ENCODE measurements at regions not wholly inside any gene's neighbourhood (a gene's known extent, or its start where the extent isn't known, plus 50 kb on each side); places are given as distances from the start of the nearest gene placed in this dataset.

- H3K9me3 Mint-ChIP-seq: peaks cover 3% of the 10 kb centered on the region
Measured at GRCh38 chr9:69955536-69956355, 87.9 kb upstream of the MAMDC2 start.

DNA sequence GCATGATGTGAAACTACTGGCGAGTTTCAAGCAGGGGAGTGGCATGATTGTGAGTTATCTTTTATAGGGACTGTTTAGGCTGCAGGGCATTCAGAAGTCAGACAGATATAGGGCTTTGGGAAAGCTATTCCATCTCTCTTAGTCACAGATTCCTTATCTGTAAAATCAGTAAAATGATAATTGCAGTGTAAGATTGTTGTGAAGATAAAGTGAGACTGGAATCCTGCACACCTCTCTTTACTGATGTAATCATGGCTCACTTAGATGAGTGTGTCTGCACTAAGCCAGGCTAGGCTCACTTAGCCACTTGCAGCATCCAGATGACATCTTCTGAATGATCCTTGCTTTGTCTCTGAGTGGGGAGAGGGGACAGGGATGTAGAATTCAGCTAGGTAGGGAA, 81.8 kb upstream of the MAMDC2 start:
- Mint-ChIP-seq H3K4me1 (ENCODE audit: low read depth) (no peaks in the 10 kb centered on the region), H3K36me3 (ENCODE audit: low read depth) (no peaks in the 10 kb centered on the region), H3K9me3 (no peaks in the 10 kb centered on the region), H3K4me3 (no peak overlapping the region), H3K27me3 (peaks cover 34% of the 10 kb centered on the region), H3K27ac (no peak overlapping the region)
- no peak for DNase-seq

More at GRCh38 chr9:69955536-69956355, 87.9 kb upstream of the MAMDC2 start:
- peaks cover 38% of the 10 kb centered on the region for H3K27me3 Mint-ChIP-seq
- H3K4me3 Mint-ChIP-seq: no peak overlapping the region
- no peak overlapping the region for H3K27ac Mint-ChIP-seq
- DNase-seq: no peak
- H3K4me1 Mint-ChIP-seq (ENCODE audit: low read depth): no peaks in the 10 kb centered on the region
- H3K36me3 Mint-ChIP-seq (ENCODE audit: low read depth): no peaks in the 10 kb centered on the region

DNA sequence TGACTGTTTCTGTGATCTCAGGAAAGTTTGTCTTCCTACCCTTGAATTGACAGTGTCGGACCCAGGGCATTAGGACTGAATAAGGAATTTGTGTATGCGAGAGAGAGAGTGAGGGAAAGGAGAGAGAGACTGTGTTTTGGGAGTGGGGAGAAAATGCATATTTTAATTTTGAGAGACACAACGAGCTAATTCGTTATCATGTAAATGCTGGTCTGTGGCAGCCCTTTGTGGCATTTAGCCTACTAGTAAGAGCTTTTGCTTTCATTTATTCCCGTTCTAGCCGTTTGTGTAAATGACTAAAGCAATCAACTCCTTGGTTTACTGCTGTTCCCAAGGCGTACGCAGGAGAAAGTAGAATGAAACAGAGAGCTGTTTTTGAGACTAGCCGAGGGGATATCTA, 79.8 kb upstream of the MAMDC2 start:
- H3K4me1 Mint-ChIP-seq (ENCODE audit: low read depth): no peaks in the 10 kb centered on the region
- H3K36me3 Mint-ChIP-seq (ENCODE audit: low read depth): no peaks in the 10 kb centered on the region
- no peak for DNase-seq
- peaks cover 30% of the 10 kb centered on the region for H3K27me3 Mint-ChIP-seq
- no peak overlapping the region for H3K27ac Mint-ChIP-seq
- no peaks in the 10 kb centered on the region for H3K9me3 Mint-ChIP-seq
- H3K4me3 Mint-ChIP-seq: no peak overlapping the region

DNA sequence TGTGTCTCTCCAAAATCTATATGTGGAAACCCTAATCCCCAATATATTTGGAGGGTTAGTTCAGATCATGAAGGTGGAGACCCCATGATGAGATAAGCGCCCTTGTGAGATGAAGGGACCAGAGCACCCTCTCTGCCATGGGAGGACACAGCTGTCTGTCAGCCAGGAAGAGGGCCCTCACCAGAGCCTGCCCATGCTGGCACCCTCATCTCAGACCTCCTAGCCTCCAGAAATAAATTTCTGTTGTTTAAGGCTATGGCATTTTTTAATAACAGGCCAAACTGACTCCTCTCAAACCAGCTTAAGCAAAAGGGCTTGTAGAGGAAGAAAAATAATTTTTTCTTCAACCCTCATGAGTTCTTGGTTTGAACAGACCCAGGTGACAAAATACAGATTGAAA, 79.2 kb upstream of the MAMDC2 start:
- Mint-ChIP-seq H3K4me3 (no peak overlapping the region), H3K27me3 (peaks cover 25% of the 10 kb centered on the region), H3K27ac (no peak overlapping the region), H3K4me1 (ENCODE audit: low read depth) (no peaks in the 10 kb centered on the region), H3K9me3 (no peaks in the 10 kb centered on the region), H3K36me3 (ENCODE audit: low read depth) (no peaks in the 10 kb centered on the region)
- no peak for DNase-seq

DNA sequence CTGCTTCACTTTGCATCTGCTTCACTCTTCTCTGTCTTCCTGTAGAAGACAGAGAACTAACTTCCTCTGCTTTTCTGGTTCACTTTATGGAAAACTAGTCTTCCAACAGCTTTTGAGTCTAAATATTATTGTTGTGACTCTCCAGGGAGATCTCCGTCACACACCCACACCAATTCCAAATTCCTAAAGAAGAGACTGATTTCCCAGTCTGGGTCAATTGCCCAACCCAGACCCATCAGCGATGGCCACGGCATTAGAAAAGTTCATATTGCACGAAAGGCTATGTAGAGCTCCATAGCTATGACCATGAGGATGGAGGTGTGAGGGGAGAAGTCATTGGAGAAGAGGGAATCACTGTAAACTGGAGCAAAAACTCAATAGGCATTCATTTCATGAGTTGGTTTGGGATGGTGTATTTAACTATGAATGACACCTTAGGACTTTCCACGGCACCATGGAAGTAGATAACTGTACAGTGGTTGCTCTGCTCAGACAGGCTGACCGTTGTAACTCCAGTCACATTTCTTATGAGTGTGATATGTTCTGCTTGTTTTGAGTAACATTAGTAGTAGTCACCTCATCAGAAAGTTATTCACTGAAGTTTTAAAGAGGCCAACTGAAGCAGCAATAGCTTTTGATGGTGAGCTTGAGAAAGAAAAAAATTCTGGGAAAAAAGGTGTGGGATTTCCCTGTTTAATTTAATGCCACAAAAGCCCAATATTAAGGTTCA, 78.1 kb upstream of the MAMDC2 start:
- DNase-seq: no peak
- Mint-ChIP-seq H3K4me1 (ENCODE audit: low read depth) (no peaks in the 10 kb centered on the region), H3K36me3 (ENCODE audit: low read depth) (no peaks in the 10 kb centered on the region), H3K27ac (no peak overlapping the region), H3K4me3 (no peak overlapping the region), H3K27me3 (peaks cover 19% of the 10 kb centered on the region), H3K9me3 (no peaks in the 10 kb centered on the region)

- no peaks in the 10 kb centered on the region for H3K9me3 Mint-ChIP-seq
- no peak overlapping the region for H3K4me3 Mint-ChIP-seq
- no peaks in the 10 kb centered on the region for H3K4me1 Mint-ChIP-seq (ENCODE audit: low read depth)
- H3K36me3 Mint-ChIP-seq (ENCODE audit: low read depth): no peaks in the 10 kb centered on the region
- no peak overlapping the region for H3K27ac Mint-ChIP-seq
- DNase-seq: no peak
- H3K27me3 Mint-ChIP-seq: peaks cover 16% of the 10 kb centered on the region
Measured at GRCh38 chr9:69967344-69967743, 76.3 kb upstream of the MAMDC2 start.

- Mint-ChIP-seq H3K27me3 (peaks cover 21% of the 10 kb centered on the region), H3K36me3 (ENCODE audit: low read depth) (no peaks in the 10 kb centered on the region), H3K9me3 (no peaks in the 10 kb centered on the region), H3K4me3 (no peak overlapping the region), H3K27ac (no peak overlapping the region), H3K4me1 (ENCODE audit: low read depth) (no peaks in the 10 kb centered on the region)
- no peak for DNase-seq
Measured at GRCh38 chr9:69970001-69970533, 73.6 kb upstream of the MAMDC2 start.

GRCh38 chr9:69971643-69972449, 71.8 kb upstream of the MAMDC2 start:
- Mint-ChIP-seq H3K4me3 (no peak overlapping the region), H3K27me3 (peaks cover 20% of the 10 kb centered on the region), H3K27ac (no peak overlapping the region), H3K36me3 (ENCODE audit: low read depth) (no peaks in the 10 kb centered on the region), H3K9me3 (no peaks in the 10 kb centered on the region), H3K4me1 (ENCODE audit: low read depth) (no peaks in the 10 kb centered on the region)
- DNase-seq: peak; percentile 63

DNA sequence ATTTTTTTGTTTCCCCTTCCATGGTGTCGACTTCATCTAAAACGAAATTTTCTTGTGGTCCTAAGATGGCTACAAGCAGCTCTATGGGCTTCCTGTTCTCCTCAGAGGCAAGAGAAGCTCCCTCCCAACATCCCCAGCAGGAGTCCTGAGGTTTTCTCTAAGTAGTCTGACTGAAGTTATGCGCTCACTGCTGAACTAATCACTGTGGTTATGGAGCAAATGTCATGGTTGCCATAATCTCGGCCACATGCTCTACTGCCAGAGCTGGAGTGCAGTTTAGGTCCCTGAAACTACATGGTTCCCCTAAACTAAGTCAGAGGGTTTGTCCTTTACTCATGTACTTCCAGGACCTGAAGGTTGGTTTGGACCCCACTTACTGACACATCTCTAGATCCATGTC, 68.0 kb upstream of the MAMDC2 start:
- H3K36me3 Mint-ChIP-seq (ENCODE audit: low read depth): no peaks in the 10 kb centered on the region
- no peaks in the 10 kb centered on the region for H3K4me1 Mint-ChIP-seq (ENCODE audit: low read depth)
- no peak overlapping the region for H3K4me3 Mint-ChIP-seq
- peaks cover 21% of the 10 kb centered on the region for H3K27me3 Mint-ChIP-seq
- no peak overlapping the region for H3K27ac Mint-ChIP-seq
- H3K9me3 Mint-ChIP-seq: no peaks in the 10 kb centered on the region
- DNase-seq: no peak

GRCh38 chr9:69976152-69976551, 67.5 kb upstream of the MAMDC2 start:
- Mint-ChIP-seq H3K27me3 (peaks cover 22% of the 10 kb centered on the region), H3K4me3 (no peak overlapping the region), H3K9me3 (no peaks in the 10 kb centered on the region), H3K4me1 (ENCODE audit: low read depth) (no peaks in the 10 kb centered on the region), H3K36me3 (ENCODE audit: low read depth) (no peaks in the 10 kb centered on the region), H3K27ac (no peak overlapping the region)
- no peak for DNase-seq

- no peaks in the 10 kb centered on the region for H3K4me1 Mint-ChIP-seq (ENCODE audit: low read depth)
- no peak for DNase-seq
- H3K4me3 Mint-ChIP-seq: no peak overlapping the region
- no peak overlapping the region for H3K27ac Mint-ChIP-seq
- H3K27me3 Mint-ChIP-seq: peaks cover 6% of the 10 kb centered on the region
- no peaks in the 10 kb centered on the region for H3K36me3 Mint-ChIP-seq (ENCODE audit: low read depth)
- H3K9me3 Mint-ChIP-seq: no peaks in the 10 kb centered on the region
Measured at GRCh38 chr9:69980041-69980440, 63.6 kb upstream of the MAMDC2 start.

GRCh38 chr9:69980591-69980990, 63.1 kb upstream of the MAMDC2 start:
- DNase-seq: no peak
- Mint-ChIP-seq H3K36me3 (ENCODE audit: low read depth) (no peaks in the 10 kb centered on the region), H3K4me3 (no peak overlapping the region), H3K27me3 (peaks cover 4% of the 10 kb centered on the region), H3K4me1 (ENCODE audit: low read depth) (no peaks in the 10 kb centered on the region), H3K9me3 (no peaks in the 10 kb centered on the region), H3K27ac (no peak overlapping the region)

GRCh38 chr9:69981686-69982445, 61.8 kb upstream of the MAMDC2 start:
- H3K27ac Mint-ChIP-seq: no peak overlapping the region

GRCh38 chr9:69984831-69985230, 58.8 kb upstream of the MAMDC2 start:
- Mint-ChIP-seq H3K27me3 (peaks cover 6% of the 10 kb centered on the region), H3K9me3 (no peaks in the 10 kb centered on the region), H3K4me3 (no peak overlapping the region), H3K27ac (no peak overlapping the region), H3K36me3 (ENCODE audit: low read depth) (no peaks in the 10 kb centered on the region), H3K4me1 (ENCODE audit: low read depth) (no peaks in the 10 kb centered on the region)
- no peak for DNase-seq

More at GRCh38 chr9:69981686-69982445, 61.8 kb upstream of the MAMDC2 start:
- H3K4me3 Mint-ChIP-seq: no peak overlapping the region
- H3K9me3 Mint-ChIP-seq: no peaks in the 10 kb centered on the region
- DNase-seq: no peak
- no peaks in the 10 kb centered on the region for H3K36me3 Mint-ChIP-seq (ENCODE audit: low read depth)
- no peaks in the 10 kb centered on the region for H3K4me1 Mint-ChIP-seq (ENCODE audit: low read depth)
- peaks cover 2% of the 10 kb centered on the region for H3K27me3 Mint-ChIP-seq

Measured in activated T-cell treated with anti-CD3 and anti-CD28 coated beads, Interleukin-2, amount 50 U/mL, for 24 hours (primary cell).